HL-60 (cell line): ENCODE measurements at regions not wholly inside any gene's neighbourhood (a gene's known extent, or its start where the extent isn't known, plus 50 kb on each side); places are given as distances from the start of the nearest gene placed in this dataset.

ENCODE experiments used
- GABPA ChIP-seq: IDR thresholded peaks from 2 replicates; pipeline ENCODE4 v1.6.1; 2012; ENCODE audit warnings: low read depth
- POLR2AphosphoS5 ChIP-seq: IDR thresholded peaks from 2 replicates; pipeline ENCODE4 v1.6.1; 2012; ENCODE audit warnings: low read depth
- SPI1 ChIP-seq: IDR thresholded peaks from 2 replicates; pipeline ENCODE4 v1.6.1; 2012; ENCODE audit warnings: low read depth, mild to moderate bottlenecking, borderline replicate concordance
- TF ChIP-seq, protein P1 (sequence below): IDR thresholded peaks from one replicate; pipeline ENCODE4 v1.5.1; 2011; ENCODE audit warnings: low read length, control low read depth, inconsistent platforms; ENCODE audit not compliant: insufficient read depth
- TF ChIP-seq, protein P2 (sequence below): IDR thresholded peaks from 2 replicates; pipeline ENCODE4 v1.6.1; 2012; ENCODE audit warnings: low read depth; ENCODE audit not compliant: insufficient replicate concordance

DNA sequence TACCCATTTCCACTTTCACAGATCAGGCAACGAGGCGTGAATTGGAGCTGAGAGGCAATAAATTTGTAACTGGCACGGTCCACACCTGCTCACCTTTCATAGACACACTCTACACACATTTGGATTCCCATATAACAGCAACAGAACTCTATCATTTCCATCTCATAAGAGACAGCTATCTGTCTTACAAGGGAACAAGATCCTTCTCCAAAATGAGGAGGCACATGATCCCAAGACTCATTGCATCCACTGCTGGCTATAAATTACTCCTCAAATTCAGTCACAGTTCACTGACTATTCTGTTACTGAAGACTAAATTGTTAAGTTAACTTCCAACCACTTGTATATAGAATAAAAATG is 342.8 kb downstream of the MATN1 start:
- no peak for TF ChIP-seq POLR2AphosphoS5
- TF ChIP-seq, protein P1, sequence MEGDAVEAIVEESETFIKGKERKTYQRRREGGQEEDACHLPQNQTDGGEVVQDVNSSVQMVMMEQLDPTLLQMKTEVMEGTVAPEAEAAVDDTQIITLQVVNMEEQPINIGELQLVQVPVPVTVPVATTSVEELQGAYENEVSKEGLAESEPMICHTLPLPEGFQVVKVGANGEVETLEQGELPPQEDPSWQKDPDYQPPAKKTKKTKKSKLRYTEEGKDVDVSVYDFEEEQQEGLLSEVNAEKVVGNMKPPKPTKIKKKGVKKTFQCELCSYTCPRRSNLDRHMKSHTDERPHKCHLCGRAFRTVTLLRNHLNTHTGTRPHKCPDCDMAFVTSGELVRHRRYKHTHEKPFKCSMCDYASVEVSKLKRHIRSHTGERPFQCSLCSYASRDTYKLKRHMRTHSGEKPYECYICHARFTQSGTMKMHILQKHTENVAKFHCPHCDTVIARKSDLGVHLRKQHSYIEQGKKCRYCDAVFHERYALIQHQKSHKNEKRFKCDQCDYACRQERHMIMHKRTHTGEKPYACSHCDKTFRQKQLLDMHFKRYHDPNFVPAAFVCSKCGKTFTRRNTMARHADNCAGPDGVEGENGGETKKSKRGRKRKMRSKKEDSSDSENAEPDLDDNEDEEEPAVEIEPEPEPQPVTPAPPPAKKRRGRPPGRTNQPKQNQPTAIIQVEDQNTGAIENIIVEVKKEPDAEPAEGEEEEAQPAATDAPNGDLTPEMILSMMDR, result no peak
- TF ChIP-seq, protein P2, sequence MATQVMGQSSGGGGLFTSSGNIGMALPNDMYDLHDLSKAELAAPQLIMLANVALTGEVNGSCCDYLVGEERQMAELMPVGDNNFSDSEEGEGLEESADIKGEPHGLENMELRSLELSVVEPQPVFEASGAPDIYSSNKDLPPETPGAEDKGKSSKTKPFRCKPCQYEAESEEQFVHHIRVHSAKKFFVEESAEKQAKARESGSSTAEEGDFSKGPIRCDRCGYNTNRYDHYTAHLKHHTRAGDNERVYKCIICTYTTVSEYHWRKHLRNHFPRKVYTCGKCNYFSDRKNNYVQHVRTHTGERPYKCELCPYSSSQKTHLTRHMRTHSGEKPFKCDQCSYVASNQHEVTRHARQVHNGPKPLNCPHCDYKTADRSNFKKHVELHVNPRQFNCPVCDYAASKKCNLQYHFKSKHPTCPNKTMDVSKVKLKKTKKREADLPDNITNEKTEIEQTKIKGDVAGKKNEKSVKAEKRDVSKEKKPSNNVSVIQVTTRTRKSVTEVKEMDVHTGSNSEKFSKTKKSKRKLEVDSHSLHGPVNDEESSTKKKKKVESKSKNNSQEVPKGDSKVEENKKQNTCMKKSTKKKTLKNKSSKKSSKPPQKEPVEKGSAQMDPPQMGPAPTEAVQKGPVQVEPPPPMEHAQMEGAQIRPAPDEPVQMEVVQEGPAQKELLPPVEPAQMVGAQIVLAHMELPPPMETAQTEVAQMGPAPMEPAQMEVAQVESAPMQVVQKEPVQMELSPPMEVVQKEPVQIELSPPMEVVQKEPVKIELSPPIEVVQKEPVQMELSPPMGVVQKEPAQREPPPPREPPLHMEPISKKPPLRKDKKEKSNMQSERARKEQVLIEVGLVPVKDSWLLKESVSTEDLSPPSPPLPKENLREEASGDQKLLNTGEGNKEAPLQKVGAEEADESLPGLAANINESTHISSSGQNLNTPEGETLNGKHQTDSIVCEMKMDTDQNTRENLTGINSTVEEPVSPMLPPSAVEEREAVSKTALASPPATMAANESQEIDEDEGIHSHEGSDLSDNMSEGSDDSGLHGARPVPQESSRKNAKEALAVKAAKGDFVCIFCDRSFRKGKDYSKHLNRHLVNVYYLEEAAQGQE, result no peak
- TF ChIP-seq GABPA, result no peak
- TF ChIP-seq SPI1, result no peak
